ENCODE measurements at regions not wholly inside any gene's neighbourhood (a gene's known extent, or its start where the extent isn't known, plus 50 kb on each side); places are given as distances from the start of the nearest gene placed in this dataset.

GRCh38 chr2:5895284-5895683 lies 203.1 kb downstream of the SOX11 start:
- no peaks in the 10 kb centered on the region for H3K36me3 Mint-ChIP-seq
- TF ChIP-seq CTCF (conservative IDR thresholded peaks at IDR 0.05): no peak
- no peaks in the 10 kb centered on the region for H3K27me3 Mint-ChIP-seq
- H3K27ac Mint-ChIP-seq: no peak overlapping the region
- H3K4me3 Mint-ChIP-seq: no peak overlapping the region
- H3K9me3 Mint-ChIP-seq: peaks cover 3% of the 10 kb centered on the region
- no peak for DNase-seq (ENCODE audit: extremely low spot score, unreplicated experiment)
- no peaks in the 10 kb centered on the region for H3K4me1 Mint-ChIP-seq (ENCODE audit: unreplicated experiment)

GRCh38 chr2:5897249-5897648 lies 205.1 kb downstream of the SOX11 start:
- no peak overlapping the region for H3K4me3 Mint-ChIP-seq
- no peaks in the 10 kb centered on the region for H3K36me3 Mint-ChIP-seq
- H3K9me3 Mint-ChIP-seq: peaks cover 3% of the 10 kb centered on the region
- no peak overlapping the region for H3K27ac Mint-ChIP-seq
- no peak for DNase-seq (ENCODE audit: extremely low spot score, unreplicated experiment)
- H3K4me1 Mint-ChIP-seq (ENCODE audit: unreplicated experiment): no peaks in the 10 kb centered on the region
- no peaks in the 10 kb centered on the region for H3K27me3 Mint-ChIP-seq
- no peak for TF ChIP-seq CTCF (conservative IDR thresholded peaks at IDR 0.05)

DNA sequence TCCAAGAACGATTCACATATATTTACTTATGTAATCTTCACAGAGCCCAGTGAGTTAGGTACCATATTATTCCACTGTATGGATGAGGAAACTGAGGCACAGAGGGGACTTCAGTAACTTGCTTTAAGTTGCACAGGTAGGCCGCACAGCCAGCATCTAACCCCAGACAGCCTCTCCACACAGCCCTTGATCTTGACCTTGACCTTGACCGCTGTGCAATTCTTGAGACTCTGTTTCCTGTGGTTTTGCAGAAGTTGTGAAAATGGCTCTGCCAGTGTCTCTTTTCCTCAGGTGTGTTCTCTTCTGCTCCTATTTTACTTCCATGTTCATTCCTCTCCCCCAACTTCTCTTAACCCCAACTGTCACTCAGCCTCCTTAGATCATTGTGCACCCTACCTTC lies 206.5 kb downstream of the SOX11 start:
- no peak for TF ChIP-seq CTCF (conservative IDR thresholded peaks at IDR 0.05)
- no peak for DNase-seq (ENCODE audit: extremely low spot score, unreplicated experiment)
- H3K27me3 Mint-ChIP-seq: no peaks in the 10 kb centered on the region
- no peaks in the 10 kb centered on the region for H3K4me1 Mint-ChIP-seq (ENCODE audit: unreplicated experiment)
- no peak overlapping the region for H3K4me3 Mint-ChIP-seq
- H3K27ac Mint-ChIP-seq: no peak overlapping the region
- H3K36me3 Mint-ChIP-seq: no peaks in the 10 kb centered on the region
- H3K9me3 Mint-ChIP-seq: peaks cover 3% of the 10 kb centered on the region

- H3K27me3 Mint-ChIP-seq: no peaks in the 10 kb centered on the region
- no peaks in the 10 kb centered on the region for H3K4me1 Mint-ChIP-seq (ENCODE audit: unreplicated experiment)
- no peak overlapping the region for H3K4me3 Mint-ChIP-seq
- no peaks in the 10 kb centered on the region for H3K36me3 Mint-ChIP-seq
- DNase-seq (ENCODE audit: extremely low spot score, unreplicated experiment): no peak
- no peak for TF ChIP-seq CTCF (conservative IDR thresholded peaks at IDR 0.05)
- H3K9me3 Mint-ChIP-seq: peaks cover 6% of the 10 kb centered on the region
- no peak overlapping the region for H3K27ac Mint-ChIP-seq
Measured at GRCh38 chr2:5905661-5906060, 213.5 kb downstream of the SOX11 start.

DNA sequence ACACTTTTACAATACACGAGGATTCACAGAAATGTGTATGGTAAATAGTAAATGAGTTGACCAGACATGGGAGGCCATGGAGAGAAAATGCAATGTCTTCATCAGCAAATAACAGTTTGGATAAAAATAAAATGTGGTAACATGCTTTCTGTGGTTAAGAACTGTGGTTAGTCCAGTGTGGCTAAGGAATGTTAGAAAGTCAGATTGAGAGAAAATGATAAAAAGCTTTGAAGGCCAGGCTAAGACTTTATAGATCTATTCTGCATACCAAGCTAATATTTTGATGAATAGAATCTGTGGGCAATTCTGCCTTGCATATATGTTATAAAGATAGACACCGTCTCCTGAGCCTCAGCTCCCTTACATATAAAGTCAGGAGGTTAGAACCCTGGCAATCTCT lies 215.9 kb downstream of the SOX11 start:
- no peak for DNase-seq (ENCODE audit: extremely low spot score, unreplicated experiment)
- TF ChIP-seq CTCF (conservative IDR thresholded peaks at IDR 0.05): no peak
- H3K27ac Mint-ChIP-seq: no peak overlapping the region
- no peaks in the 10 kb centered on the region for H3K36me3 Mint-ChIP-seq
- H3K4me3 Mint-ChIP-seq: no peak overlapping the region
- H3K27me3 Mint-ChIP-seq: no peaks in the 10 kb centered on the region
- peaks cover 22% of the 10 kb centered on the region for H3K4me1 Mint-ChIP-seq (ENCODE audit: unreplicated experiment)
- peaks cover 6% of the 10 kb centered on the region for H3K9me3 Mint-ChIP-seq

DNA sequence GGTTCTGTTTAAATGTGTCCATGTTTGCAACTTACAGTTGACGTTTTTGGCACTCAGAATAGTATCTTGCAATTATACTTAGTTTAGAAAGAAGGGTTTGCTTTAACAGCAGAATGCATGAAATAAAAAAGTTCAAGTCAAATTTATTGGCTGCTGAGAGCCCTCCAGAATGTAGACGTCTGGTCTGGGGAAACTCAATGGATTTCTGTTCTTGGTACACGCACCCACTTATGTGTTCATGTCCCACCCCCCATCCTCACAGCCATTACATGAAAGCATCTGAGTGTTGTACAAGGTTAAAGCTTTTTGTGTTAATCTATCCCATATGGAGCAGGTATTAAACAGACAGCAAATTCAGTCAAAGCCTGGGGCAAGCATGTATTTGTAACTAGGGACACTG lies 219.5 kb downstream of the SOX11 start:
- no peak for TF ChIP-seq CTCF (conservative IDR thresholded peaks at IDR 0.05)
- Mint-ChIP-seq H3K4me3 (no peak overlapping the region), H3K9me3 (peaks cover 10% of the 10 kb centered on the region), H3K27ac (no peak overlapping the region), H3K4me1 (ENCODE audit: unreplicated experiment) (peaks cover 33% of the 10 kb centered on the region), H3K36me3 (peaks cover 4% of the 10 kb centered on the region), H3K27me3 (peaks cover 3% of the 10 kb centered on the region)
- no peak for DNase-seq (ENCODE audit: extremely low spot score, unreplicated experiment)

Data from type B pancreatic cell (in vitro differentiated cells).